ENCODE measurements at regions not wholly inside any gene's neighbourhood (a gene's known extent, or its start where the extent isn't known, plus 50 kb on each side); places are given as distances from the start of the nearest gene placed in this dataset.

GRCh38 chr3:170636400-170636973, 50.6 kb upstream of the SLC7A14 start:
- TF ChIP-seq L3MBTL2 (conservative IDR thresholded peaks at IDR 0.05): no peak
- TF ChIP-seq SP1 (IDR thresholded peaks at IDR 0.05): no peak
- TF ChIP-seq FOXM1 (IDR thresholded peaks at IDR 0.05; ENCODE audit: borderline replicate concordance): no peak
- TF ChIP-seq BHLHE40 (IDR thresholded peaks at IDR 0.05; ENCODE audit: borderline replicate concordance): no peak
- no peak for TF ChIP-seq ARNT (IDR thresholded peaks at IDR 0.05)
- no peak for TF ChIP-seq FOXK2 (IDR thresholded peaks at IDR 0.05)
- TF ChIP-seq, protein P1, sequence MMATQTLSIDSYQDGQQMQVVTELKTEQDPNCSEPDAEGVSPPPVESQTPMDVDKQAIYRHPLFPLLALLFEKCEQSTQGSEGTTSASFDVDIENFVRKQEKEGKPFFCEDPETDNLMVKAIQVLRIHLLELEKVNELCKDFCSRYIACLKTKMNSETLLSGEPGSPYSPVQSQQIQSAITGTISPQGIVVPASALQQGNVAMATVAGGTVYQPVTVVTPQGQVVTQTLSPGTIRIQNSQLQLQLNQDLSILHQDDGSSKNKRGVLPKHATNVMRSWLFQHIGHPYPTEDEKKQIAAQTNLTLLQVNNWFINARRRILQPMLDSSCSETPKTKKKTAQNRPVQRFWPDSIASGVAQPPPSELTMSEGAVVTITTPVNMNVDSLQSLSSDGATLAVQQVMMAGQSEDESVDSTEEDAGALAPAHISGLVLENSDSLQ (IDR thresholded peaks at IDR 0.05): no peak

All from HEK293T (cell line).